ENCODE measurements at regions not wholly inside any gene's neighbourhood (a gene's known extent, or its start where the extent isn't known, plus 50 kb on each side); places are given as distances from the start of the nearest gene placed in this dataset.

DNA sequence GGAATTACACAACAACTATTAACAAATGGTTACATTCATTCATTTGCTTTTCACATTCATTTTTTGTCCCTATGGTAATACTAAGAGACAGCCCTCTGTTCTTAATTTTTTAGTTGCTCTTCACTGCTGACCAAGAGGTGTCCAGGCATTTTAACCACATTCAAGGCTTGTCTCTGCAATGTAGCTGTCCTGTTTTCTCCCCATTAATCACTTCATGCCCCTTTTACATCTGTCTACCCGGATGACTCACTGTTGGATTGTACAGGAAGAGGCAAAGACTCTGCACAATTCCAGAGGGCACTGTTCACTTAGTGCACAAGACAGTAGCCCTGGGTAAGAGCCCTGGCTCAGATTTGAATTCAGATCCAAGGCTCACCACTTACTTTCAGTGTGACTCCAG lies 168.5 kb downstream of the NOC3L start:
- DNase-seq: no peak

DNA sequence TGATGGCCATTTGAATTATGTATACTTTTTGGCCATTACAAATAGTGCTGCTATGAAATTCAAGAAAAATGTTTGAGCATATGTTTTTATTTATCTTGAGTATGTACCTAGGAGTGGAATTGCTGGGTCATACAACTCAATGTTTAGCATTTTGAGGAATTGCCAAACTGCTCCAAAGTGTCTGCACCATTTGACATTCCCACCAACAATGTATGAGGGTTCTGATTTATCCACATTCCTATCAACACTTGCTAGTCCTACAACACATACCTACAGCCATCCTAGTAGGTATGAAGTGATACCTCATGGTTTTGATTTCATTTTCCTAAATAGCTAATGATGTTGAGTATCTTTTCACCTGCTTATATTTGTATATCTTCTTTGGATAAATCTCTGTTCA lies 165.5 kb downstream of the NOC3L start:
- DNase-seq: no peak

GRCh38 chr10:94198324-94198723 lies 164.4 kb downstream of the NOC3L start:
- no peak for DNase-seq

GRCh38 chr10:94199565-94199964 lies 163.2 kb downstream of the NOC3L start:
- no peak for DNase-seq

DNA sequence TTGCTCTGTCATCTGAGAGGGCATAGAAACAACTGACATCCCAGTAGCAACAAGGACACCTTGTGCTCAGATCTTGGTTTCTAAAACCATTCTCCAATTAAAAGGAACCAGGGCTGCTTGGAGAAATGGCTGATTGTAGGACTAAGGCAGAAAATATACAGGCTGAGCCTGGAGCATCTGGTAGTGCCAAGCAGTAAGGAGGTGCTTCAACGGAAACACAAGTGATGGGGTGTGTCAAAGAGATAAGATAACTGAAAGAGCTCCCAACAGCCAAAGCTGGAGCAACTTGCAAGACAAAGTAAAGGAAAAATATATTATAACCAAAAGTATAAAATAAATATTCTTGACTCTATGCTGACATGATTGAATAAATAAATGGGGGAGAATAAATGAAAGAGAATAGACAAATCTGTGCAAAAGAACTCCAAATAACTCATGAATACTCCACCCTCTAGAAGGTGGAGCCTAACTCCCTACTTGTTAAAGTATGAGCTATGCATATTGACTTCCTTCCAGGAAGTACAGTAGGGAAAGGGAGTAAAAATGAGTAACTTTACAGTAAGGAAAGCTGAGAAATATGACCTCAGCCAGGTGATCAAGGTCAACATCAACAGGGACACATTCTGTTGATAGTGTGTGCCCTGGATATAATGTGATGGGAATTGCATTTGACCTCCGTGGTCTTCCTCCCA lies 162.4 kb downstream of the NOC3L start:
- no peak for DNase-seq

GRCh38 chr10:94205396-94205831 lies 157.3 kb downstream of the NOC3L start:
- no peak for DNase-seq

- no peak for DNase-seq
Measured at GRCh38 chr10:94206176-94206575, 156.6 kb downstream of the NOC3L start.

- DNase-seq: no peak
Measured at GRCh38 chr10:94208315-94208714, 154.4 kb downstream of the NOC3L start.

DNA sequence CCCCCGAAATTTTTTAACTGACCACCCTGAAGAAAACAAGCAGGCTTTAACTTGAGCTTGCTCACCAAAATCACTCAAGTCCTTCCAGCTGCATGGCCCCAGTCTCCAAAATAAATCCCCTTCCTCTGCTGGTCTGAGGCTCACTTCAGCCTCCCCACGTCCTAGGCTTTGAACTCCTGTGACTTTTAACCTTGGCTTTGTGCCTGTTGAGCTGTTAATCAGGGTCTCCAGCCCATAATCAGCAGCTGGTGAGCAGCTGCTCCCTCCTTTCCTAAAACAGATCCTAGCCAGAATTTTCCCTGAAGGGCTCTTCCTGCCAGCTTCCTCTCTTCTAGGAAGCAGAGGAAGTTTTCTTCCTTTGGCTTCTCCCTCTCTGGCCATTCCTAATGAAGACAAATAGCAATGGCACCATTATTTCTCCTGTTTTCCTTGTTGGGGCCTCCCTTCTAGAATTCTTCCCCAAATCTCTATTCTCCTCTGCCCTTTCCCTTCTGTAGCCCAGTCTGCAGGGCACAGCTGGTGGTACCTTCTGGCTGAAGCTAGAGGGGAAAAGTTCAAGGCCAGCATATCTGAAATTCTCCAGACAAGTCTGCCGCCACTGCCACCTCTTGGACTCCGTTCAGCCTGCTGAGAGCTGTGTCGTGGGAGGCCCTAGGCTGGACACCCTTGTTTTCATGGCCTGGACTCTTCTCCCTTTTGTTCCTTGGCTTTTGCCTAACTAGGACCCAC lies 152.1 kb downstream of the NOC3L start:
- DNase-seq: no peak

- no peak for DNase-seq
Measured at GRCh38 chr10:94211169-94211510, 151.6 kb downstream of the NOC3L start.

- no peak for DNase-seq
Measured at GRCh38 chr10:94213001-94213530, 149.7 kb downstream of the NOC3L start.

DNA sequence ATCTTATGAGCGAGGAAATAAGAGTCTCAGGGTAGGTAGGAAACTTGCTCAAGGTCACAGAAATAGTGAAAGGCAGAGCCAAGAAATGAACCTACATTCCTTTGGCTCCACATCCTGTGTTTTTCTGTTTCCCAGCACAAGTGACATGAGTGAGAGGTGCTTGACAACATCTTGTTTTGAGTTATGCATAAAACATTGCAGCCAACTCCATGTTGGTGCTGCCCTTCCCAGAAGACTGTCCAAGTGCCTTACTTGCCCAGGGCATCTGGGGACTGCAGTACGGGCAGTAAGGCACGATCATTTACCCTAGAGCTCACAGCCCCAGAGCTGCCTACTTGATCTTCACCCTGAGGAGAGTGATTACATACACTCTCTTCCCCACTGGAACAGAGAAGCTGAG lies 148.8 kb downstream of the NOC3L start:
- no peak for DNase-seq

GRCh38 chr10:94214481-94214893 lies 148.3 kb downstream of the NOC3L start:
- DNase-seq: no peak

DNA sequence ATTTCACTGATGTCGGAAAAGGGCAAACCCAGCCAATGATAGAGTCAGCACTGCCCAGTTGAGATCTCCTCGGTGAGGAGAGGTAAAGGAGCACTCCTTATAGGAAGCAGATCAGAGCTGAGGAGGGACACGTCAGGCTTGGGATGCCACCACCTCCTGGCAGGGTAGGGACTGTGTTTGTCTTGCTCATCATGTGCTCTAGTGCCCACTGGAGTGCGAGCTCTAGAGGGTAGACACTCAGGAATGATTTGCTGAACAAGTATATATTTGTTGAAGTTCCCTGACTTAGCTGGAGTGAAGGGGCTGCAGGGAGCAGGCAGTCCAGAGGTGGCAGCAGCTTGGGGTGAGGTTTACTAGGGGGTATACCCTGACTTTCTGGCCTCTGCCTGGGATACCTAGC lies 146.5 kb downstream of the NOC3L start:
- no peak for DNase-seq

DNA sequence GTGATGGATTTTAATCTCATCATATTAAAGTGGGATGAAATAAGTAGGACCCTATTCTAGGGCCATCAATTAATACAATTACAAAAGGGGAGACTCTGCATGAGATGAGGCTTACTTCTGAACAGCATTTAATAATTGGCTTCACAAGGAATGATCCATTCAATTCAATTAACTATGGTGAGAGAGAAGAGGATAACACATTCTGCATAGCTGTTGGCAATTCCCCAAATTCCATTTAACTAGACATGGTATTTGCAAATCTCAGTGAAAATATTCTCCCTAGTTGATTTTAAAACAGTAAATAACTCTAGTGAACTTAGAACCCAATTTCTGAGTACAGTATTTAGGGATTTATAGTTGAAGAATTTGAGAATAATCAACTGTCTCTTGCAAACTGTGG lies 145.3 kb downstream of the NOC3L start:
- DNase-seq: no peak

DNA sequence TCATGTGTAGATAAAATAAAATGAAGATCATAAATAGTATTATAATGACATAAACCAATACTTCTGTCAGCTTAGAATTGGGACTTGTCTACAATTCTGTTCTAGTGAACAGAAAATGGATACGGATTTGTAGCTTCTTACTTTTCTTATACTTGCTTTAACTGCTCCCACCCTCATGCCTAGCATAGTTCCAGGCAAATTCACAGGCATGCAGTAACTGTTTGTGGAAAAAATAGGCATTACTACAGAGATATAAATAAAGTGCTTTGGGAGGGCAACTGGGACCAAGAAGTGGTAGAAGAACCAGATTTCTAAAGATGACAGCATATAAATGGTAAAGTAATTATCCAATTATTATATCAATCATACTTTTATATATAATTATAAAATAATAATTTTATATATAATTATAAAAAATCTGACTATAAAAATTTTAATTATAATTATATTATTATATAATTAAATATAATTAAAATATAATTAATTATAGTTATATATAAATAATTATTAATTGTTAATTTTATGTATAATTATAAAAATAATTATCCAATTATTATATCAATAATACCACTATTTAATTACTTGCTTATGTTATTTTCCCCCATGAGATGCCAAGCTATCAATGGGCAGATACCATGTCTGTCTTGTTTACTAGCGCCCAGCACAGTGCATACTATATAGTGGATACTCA lies 144.1 kb downstream of the NOC3L start:
- DNase-seq: no peak

- no peak for DNase-seq
Measured at GRCh38 chr10:94219829-94220228, 142.9 kb downstream of the NOC3L start.

DNA sequence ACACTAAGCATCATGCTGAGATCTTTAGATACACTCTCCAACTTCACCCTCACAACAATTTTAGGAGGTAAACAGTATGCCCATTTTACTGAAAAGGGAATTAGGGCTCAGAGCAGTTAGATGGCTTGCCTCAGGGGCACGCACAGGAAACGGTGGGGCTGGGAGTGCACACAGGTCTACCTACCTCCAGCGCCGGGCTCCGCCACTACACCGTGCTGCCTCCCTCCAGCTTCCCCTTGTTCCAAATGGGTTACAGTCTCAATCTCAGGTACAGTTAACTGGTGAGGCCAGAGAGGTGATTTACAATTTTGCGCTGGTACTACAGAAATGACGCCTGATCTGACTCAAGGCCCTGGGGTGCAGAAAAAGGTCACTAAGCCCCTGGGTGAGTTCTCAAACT lies 142.0 kb downstream of the NOC3L start:
- DNase-seq: no peak

DNA sequence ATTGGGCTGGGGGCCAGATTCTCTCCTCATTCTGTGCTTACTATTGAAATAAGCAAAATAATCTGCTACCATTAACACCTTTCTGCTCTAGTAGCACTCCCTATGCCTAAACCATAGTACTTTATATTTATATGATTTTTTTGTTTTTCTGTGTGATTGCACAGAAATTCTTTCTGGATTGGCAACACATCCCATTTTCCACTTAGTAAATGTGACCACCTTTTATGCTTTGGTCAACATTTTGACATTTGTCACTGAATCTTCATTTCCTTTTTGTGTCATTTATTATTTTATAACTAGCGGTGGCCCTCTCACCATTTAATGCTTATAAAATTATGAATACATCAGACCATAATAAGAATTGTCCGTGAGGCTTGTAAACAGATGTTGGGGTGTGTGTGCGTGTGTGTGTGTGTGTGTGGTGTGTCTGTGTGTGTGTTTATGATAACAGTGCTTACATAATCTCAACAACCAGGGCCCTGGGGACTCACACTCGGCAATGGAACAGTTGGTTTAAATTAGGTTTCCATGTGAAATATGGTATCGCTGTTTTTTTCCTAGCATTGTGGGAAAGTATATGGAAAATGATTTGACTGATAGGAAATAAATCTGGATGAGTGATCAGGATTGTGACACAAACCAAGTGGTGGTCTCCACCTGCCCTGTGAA lies 138.9 kb downstream of the NOC3L start:
- no peak for DNase-seq

DNA sequence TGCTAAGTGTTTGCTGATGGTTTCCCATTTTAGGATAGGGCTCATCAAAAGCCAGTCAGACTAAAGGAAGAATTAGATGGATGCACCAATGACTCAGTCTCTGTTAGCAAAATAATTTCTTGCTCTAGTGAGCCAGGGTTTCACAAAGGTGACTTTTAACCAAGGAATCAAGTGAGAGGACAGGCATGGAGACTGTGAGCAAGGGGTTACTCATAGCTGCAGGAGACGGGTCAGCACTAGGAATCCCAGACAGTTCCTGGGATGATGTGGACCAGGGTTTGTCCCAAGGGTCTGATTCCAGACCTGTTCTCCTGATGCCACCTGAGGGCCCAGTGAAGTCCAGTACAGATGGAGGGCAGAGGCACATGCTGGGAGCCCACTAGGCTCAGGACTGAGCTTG lies 138.1 kb downstream of the NOC3L start:
- no peak for DNase-seq

GRCh38 chr10:94225589-94225988 lies 137.2 kb downstream of the NOC3L start:
- no peak for DNase-seq

DNA sequence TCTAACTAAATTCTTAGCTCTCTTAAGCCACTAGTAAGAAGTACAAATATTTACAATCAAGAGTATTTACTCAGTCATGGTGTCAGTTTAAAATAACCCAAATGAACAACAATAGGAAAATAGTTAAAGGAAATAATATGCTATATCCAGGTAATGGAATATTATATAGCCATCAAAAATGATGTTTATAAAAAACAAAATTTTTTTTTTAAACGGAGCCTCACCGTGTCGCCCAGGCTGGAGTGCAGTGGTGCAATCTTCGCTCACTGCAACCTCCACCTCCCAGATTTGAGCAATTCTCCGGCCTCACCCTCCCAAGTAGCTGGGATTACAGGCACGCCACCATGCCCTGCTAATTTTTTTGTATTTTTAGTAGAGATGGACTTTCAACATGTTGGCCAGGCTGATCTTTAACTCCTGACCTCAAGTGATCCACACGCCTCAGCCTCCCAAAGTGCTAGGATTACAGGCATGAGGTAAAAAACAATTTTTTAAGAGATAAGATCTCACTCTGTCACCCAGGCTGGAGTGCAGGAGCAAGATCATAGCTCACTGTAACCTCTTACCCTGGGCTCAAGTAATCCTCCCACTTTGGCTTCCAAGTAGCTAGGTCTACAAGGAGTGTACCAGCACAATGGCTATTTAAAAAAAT lies 132.5 kb downstream of the NOC3L start:
- no peak for DNase-seq

Data from SW 1271 (cell line).